ENCODE measurements at regions not wholly inside any gene's neighbourhood (a gene's known extent, or its start where the extent isn't known, plus 50 kb on each side); places are given as distances from the start of the nearest gene placed in this dataset.
"Not testable (repeated sequence)": the region's sequence is repeated elsewhere in the genome, so short reads cannot be mapped to it uniquely, and the experiment has no call there.

DNA sequence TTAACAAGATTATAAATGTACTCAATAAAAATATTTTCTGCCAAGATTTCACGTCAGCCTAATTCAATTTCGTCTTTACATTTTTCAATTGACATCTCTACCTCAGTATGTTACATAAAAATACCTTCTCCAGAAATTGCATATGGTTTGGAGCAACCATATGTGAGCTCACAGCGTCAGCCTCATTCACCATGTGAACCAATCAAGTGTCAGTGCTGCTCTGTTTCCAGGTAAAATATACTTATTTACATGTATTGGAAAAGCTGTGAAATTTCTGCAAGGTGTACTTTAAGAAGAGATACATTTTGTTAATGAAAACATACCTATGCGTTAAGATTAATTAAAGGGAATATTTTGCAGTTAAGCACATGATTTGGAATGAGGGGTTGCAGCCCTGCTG lies 110.7 kb upstream of the PRSS1 start:
- TF ChIP-seq POLR2A (IDR thresholded peaks at IDR 0.05) = no peak
- TF ChIP-seq POLR2AphosphoS5 (IDR thresholded peaks at IDR 0.05; ENCODE audit: insufficient read depth in 1 of 2, low read depth in 1 of 2) = no peak
- TF ChIP-seq CTCF (IDR thresholded peaks at IDR 0.05) = no peak
- no peaks in the 10 kb centered on the region for H3K36me3 ChIP-seq
- H3K27me3 ChIP-seq = no peaks in the 10 kb centered on the region
- H3K4me1 ChIP-seq = no peaks in the 10 kb centered on the region
- H3K9me3 ChIP-seq = no peaks in the 10 kb centered on the region
- no peak overlapping the region for H3K4me3 ChIP-seq
- H3K27ac ChIP-seq = no peak overlapping the region
- DNase-seq (ENCODE audit: extremely low spot score in 2 of 2) = no peak
- intact Hi-C loops (cut with DNase I) = no loop called here

DNA sequence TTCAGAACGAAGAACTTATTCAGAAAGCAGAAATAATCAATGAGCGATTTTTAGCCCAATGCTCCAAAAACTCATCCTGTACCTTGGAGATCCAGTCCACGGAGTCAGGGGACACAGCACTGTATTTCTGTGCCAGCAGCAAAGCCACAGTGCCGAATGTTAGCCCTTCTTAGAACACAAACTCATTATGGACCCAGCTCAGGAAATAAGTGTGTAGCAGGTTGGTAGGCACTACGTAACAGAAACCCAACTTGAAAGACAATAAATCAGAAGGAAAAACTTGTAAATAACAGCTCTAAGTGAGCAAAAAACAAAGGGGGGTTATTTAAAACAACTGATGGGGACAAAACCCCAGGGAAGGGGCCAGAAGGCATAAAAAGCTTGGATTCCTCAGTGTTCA lies 112.0 kb upstream of the PRSS1 start:
- no peak overlapping the region for H3K27ac ChIP-seq
- H3K36me3 ChIP-seq = no peaks in the 10 kb centered on the region
- H3K9me3 ChIP-seq = no peaks in the 10 kb centered on the region
- TF ChIP-seq POLR2A (IDR thresholded peaks at IDR 0.05) (no peak), CTCF (IDR thresholded peaks at IDR 0.05) (no peak), POLR2AphosphoS5 (IDR thresholded peaks at IDR 0.05; ENCODE audit: insufficient read depth in 1 of 2, low read depth in 1 of 2) (no peak)
- no peak overlapping the region for H3K4me3 ChIP-seq
- H3K27me3 ChIP-seq = no peaks in the 10 kb centered on the region
- no peaks in the 10 kb centered on the region for H3K4me1 ChIP-seq
- intact Hi-C loops (cut with DNase I) = no loop called here
- no peak for DNase-seq (ENCODE audit: extremely low spot score in 2 of 2)

DNA sequence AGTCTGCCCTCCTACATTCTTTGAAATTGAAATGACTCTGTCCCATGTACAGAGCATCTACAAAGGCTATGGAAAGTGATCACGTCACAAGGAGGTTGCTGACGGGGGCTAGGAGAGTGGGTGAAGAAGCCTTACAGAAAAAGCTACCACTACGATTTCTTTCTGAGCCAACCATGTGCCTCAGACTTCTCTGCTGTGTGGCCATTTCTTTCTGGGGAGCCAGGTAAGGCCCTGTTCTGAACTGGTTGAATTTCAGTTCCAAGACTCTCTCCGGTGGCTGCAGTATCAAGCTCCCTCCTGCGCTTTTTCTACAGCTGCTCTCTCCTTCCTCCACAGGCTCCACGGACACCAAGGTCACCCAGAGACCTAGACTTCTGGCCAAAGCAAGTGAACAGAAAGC lies 112.5 kb upstream of the PRSS1 start:
- TF ChIP-seq POLR2A (IDR thresholded peaks at IDR 0.05) (no peak), POLR2AphosphoS5 (IDR thresholded peaks at IDR 0.05; ENCODE audit: insufficient read depth in 1 of 2, low read depth in 1 of 2) (no peak), CTCF (IDR thresholded peaks at IDR 0.05) (no peak)
- no peak for DNase-seq (ENCODE audit: extremely low spot score in 2 of 2)
- Histone ChIP-seq H3K4me1 (no peaks in the 10 kb centered on the region), H3K36me3 (no peaks in the 10 kb centered on the region), H3K9me3 (no peaks in the 10 kb centered on the region), H3K27me3 (no peaks in the 10 kb centered on the region), H3K27ac (no peak overlapping the region), H3K4me3 (no peak overlapping the region)
- intact Hi-C loops (cut with DNase I) = no loop called here

- DNase-seq (ENCODE audit: extremely low spot score in 2 of 2); intact Hi-C loops (cut with DNase I); H3K27me3 ChIP-seq; H3K27ac ChIP-seq; H3K4me1 ChIP-seq; H3K36me3 ChIP-seq; H3K9me3 ChIP-seq; H3K4me3 ChIP-seq: not testable (repeated sequence)
These were observed 113.2 kb upstream of the PRSS1 start for GRCh38 chr7:142636107-142636506.

GRCh38 chr7:142632271-142633134 lies 116.8 kb upstream of the PRSS1 start:
- no peak for TF ChIP-seq POLR2A (IDR thresholded peaks at IDR 0.05)
- peak in 1 of 3 experiments; percentile 54 for TF ChIP-seq CTCF (IDR thresholded peaks at IDR 0.05)
- intact Hi-C loops (cut with DNase I) = no loop called here
- H3K27ac ChIP-seq = no peak overlapping the region

More at GRCh38 chr7:142632271-142633134, 116.8 kb upstream of the PRSS1 start:
- no peaks in the 10 kb centered on the region for H3K9me3 ChIP-seq
- H3K4me1 ChIP-seq = no peaks in the 10 kb centered on the region
- H3K36me3 ChIP-seq = no peaks in the 10 kb centered on the region
- DNase-seq (ENCODE audit: extremely low spot score in 2 of 2) = no peak
- H3K27me3 ChIP-seq = no peaks in the 10 kb centered on the region
- no peak overlapping the region for H3K4me3 ChIP-seq

Data from vagina (tissue), 2 donors.